HEK293T (cell line): ENCODE measurements at regions not wholly inside any gene's neighbourhood (a gene's known extent, or its start where the extent isn't known, plus 50 kb on each side); places are given as distances from the start of the nearest gene placed in this dataset.

ENCODE experiments used
- ELF4 ChIP-seq: fragments of 450-650 bp; IDR thresholded peaks from 2 replicates; pipeline ENCODE4 v1.6.1; 2017; ENCODE audit warnings: antibody characterized with exemption
- FOXA1 ChIP-seq: fragments of 450-650 bp; IDR thresholded peaks from 2 replicates; pipeline ENCODE4 v1.6.1; 2016; ENCODE audit warnings: mild to moderate bottlenecking
- HDGF ChIP-seq: fragments of 450-650 bp; IDR thresholded peaks from 2 replicates; pipeline ENCODE4 v1.6.1; 2017; ENCODE audit warnings: antibody characterized with exemption, borderline replicate concordance
- SP1 ChIP-seq: fragments of 450-650 bp; IDR thresholded peaks from 2 replicates; pipeline ENCODE4 v1.6.1; 2017
- SUZ12 ChIP-seq: fragments of 450-650 bp; IDR thresholded peaks from 2 replicates; pipeline ENCODE4 v1.6.1; 2016; ENCODE audit warnings: mild to moderate bottlenecking
- TARDBP ChIP-seq: fragments of 450-650 bp; IDR thresholded peaks from 2 replicates; pipeline ENCODE4 v1.6.1; 2016
- ZNF384 ChIP-seq: fragments of 450-650 bp; IDR thresholded peaks from 2 replicates; pipeline ENCODE4 v1.6.1; 2016
- TF ChIP-seq, protein P1 (sequence below): fragments of 450-650 bp; IDR thresholded peaks from 2 replicates; pipeline ENCODE4 v1.6.1; 2016

DNA sequence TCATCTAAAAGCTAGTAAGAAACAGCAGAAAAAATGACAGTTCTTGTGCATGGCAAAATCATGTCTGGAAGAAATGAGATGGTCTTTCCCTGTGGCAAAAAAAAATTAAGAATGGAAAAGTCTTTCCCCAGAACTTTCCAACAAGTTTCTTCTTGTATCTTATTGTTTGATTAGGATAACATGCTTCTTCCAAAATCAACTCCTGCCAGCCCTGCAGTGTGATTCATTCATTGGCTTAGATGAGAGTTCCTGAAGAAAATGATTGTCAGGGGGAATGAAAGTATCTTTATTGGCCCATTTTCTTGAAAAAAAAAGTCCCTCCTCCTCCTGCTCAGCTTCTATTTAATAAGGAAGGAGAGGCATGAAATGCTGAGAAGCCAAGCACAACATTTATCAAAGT is 407.7 kb downstream of the ARAP2 start:
- TF ChIP-seq ELF4 = no peak
- TF ChIP-seq, protein P1, sequence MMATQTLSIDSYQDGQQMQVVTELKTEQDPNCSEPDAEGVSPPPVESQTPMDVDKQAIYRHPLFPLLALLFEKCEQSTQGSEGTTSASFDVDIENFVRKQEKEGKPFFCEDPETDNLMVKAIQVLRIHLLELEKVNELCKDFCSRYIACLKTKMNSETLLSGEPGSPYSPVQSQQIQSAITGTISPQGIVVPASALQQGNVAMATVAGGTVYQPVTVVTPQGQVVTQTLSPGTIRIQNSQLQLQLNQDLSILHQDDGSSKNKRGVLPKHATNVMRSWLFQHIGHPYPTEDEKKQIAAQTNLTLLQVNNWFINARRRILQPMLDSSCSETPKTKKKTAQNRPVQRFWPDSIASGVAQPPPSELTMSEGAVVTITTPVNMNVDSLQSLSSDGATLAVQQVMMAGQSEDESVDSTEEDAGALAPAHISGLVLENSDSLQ = no peak
- TF ChIP-seq SUZ12 = no peak
- no peak for TF ChIP-seq SP1
- TF ChIP-seq FOXA1 = no peak
- TF ChIP-seq HDGF = no peak
- no peak for TF ChIP-seq ZNF384
- no peak for TF ChIP-seq TARDBP
